GM12878 (cell line): ENCODE measurements at regions not wholly inside any gene's neighbourhood (a gene's known extent, or its start where the extent isn't known, plus 50 kb on each side); places are given as distances from the start of the nearest gene placed in this dataset.
A peak's percentile ranks its signal among the peaks of the same experiment; 100 is the strongest.

Experiments
- ATF2 ChIP-seq: IDR thresholded peaks from 2 replicates; pipeline ENCODE4 v1.6.1; 2012; ENCODE audit warnings: low read length, inconsistent platforms
- CBX3 ChIP-seq: fragments of 200-600 bp; sonication (generic); IDR thresholded peaks from 2 replicates; pipeline ENCODE4 v1.6.1; 2016; ENCODE audit warnings: low read depth, borderline replicate concordance
- CEBPZ ChIP-seq: fragments of 150-350 bp; IDR thresholded peaks from 2 replicates; pipeline ENCODE4 v1.6.1; 2016; ENCODE audit warnings: low read depth, low read length
- ELK1 ChIP-seq: IDR thresholded peaks from 2 replicates; pipeline ENCODE4 v1.6.1; 2012; ENCODE audit warnings: low read depth, low read length, improper control_type of control experiment
- FOS ChIP-seq: IDR thresholded peaks from 3 replicates; pipeline ENCODE4 v1.6.1; 2011; ENCODE audit warnings: borderline replicate concordance; ENCODE audit not compliant: insufficient read length; ENCODE audit errors: extremely low read depth
- HDAC2 ChIP-seq: fragments of 200-600 bp; sonication (generic); IDR thresholded peaks from 2 replicates; pipeline ENCODE4 v1.6.1; 2017
- HSF1 ChIP-seq: fragments of 150-350 bp; IDR thresholded peaks from 2 replicates; pipeline ENCODE4 v1.6.1; 2014; ENCODE audit warnings: mild to moderate bottlenecking, low read depth, low read length
- IRF5 ChIP-seq: fragments of 450-650 bp; IDR thresholded peaks from 2 replicates; pipeline ENCODE4 v1.6.1; 2017; ENCODE audit warnings: borderline replicate concordance
- MAX ChIP-seq: IDR thresholded peaks from 2 replicates; pipeline ENCODE4 v1.6.1; 2012; ENCODE audit warnings: low read depth, low read length, improper control_type of control experiment
- POLR2AphosphoS5 ChIP-seq: IDR thresholded peaks from 2 replicates; pipeline ENCODE4 v1.6.1; 2011; ENCODE audit warnings: mild to moderate bottlenecking, low read length, inconsistent platforms
- RAD21 ChIP-seq: IDR thresholded peaks from 2 replicates; pipeline ENCODE4 v1.6.1; 2011; ENCODE audit warnings: mild to moderate bottlenecking, low read depth, low read length, moderate library complexity; ENCODE audit not compliant: insufficient read depth
- RB1 ChIP-seq: fragments of 450-650 bp; formaldehyde crosslinking; IDR thresholded peaks from 2 replicates; pipeline ENCODE4 v1.6.1; 2017; ENCODE audit warnings: mild to moderate bottlenecking, borderline replicate concordance
- SIN3A ChIP-seq: IDR thresholded peaks from 2 replicates; pipeline ENCODE4 v1.6.1; 2012; ENCODE audit warnings: low read depth, low read length, improper control_type of control experiment
- SIX5 ChIP-seq: IDR thresholded peaks from 2 replicates; pipeline ENCODE4 v1.6.1; 2011; ENCODE audit warnings: mild to moderate bottlenecking, low read depth, low read length, moderate library complexity; ENCODE audit not compliant: severe bottlenecking
- SUZ12 ChIP-seq: fragments of 200-600 bp; sonication (generic); IDR thresholded peaks from one replicate; pipeline ENCODE4 v1.6.1; 2018; ENCODE audit warnings: antibody characterized with exemption, mild to moderate bottlenecking; ENCODE audit not compliant: unreplicated experiment
- TCF7 ChIP-seq: IDR thresholded peaks from 2 replicates; pipeline ENCODE4 v1.6.1; 2014; ENCODE audit warnings: antibody characterized with exemption, borderline replicate concordance
- ZNF622 ChIP-seq: fragments of 450-650 bp; IDR thresholded peaks from 2 replicates; pipeline ENCODE4 v1.6.1; 2017; ENCODE audit warnings: mild to moderate bottlenecking, inconsistent platforms
- ZNF687 ChIP-seq: fragments of 450-650 bp; IDR thresholded peaks from 2 replicates; pipeline ENCODE4 v1.6.1; 2017; ENCODE audit warnings: mild to moderate bottlenecking, moderate library complexity

- no peak for TF ChIP-seq HSF1
- no peak for TF ChIP-seq FOS
- peak; percentile 92 for TF ChIP-seq ATF2
- no peak for TF ChIP-seq IRF5
- TF ChIP-seq RB1: no peak
- no peak for TF ChIP-seq ZNF687
- TF ChIP-seq RAD21: no peak
- no peak for TF ChIP-seq MAX
- TF ChIP-seq ZNF622: no peak
- no peak for TF ChIP-seq TCF7
- TF ChIP-seq SIN3A: no peak
- no peak for TF ChIP-seq SUZ12
- no peak for TF ChIP-seq ELK1
- TF ChIP-seq POLR2AphosphoS5: no peak
- no peak for TF ChIP-seq CBX3
- no peak for TF ChIP-seq HDAC2
- no peak for TF ChIP-seq SIX5
- TF ChIP-seq CEBPZ: no peak
Measured at GRCh38 chr13:50224534-50224933, 209.3 kb downstream of the KCNRG start (continued).
